ENCODE measurements at regions not wholly inside any gene's neighbourhood (a gene's known extent, or its start where the extent isn't known, plus 50 kb on each side); places are given as distances from the start of the nearest gene placed in this dataset.
A peak's percentile ranks its signal among the peaks of the same experiment; 100 is the strongest.

GRCh38 chr11:31966846-31967245 is 124.0 kb upstream of the RCN1 start:
- DNase-seq (ENCODE audit: low spot score), result no peak
- in situ Hi-C loops (cut with MboI; ENCODE audit: low pct_unique_long_range_greater_than_20kb, low sequenced_read_pairs, unreplicated experiment), result no loop called here
- TF ChIP-seq CTCF (IDR thresholded peaks at IDR 0.05; ENCODE audit: extremely low read depth, insufficient read depth, missing control alignments), result no peak

GRCh38 chr11:31964181-31964580 is 126.7 kb upstream of the RCN1 start:
- no peak for TF ChIP-seq CTCF (IDR thresholded peaks at IDR 0.05; ENCODE audit: extremely low read depth, insufficient read depth, missing control alignments)
- no peak for DNase-seq (ENCODE audit: low spot score)
- in situ Hi-C loops (cut with MboI; ENCODE audit: low pct_unique_long_range_greater_than_20kb, low sequenced_read_pairs, unreplicated experiment), result no loop called here

- no peak for DNase-seq (ENCODE audit: low spot score)
- in situ Hi-C loops (cut with MboI; ENCODE audit: low pct_unique_long_range_greater_than_20kb, low sequenced_read_pairs, unreplicated experiment), result no loop called here
- TF ChIP-seq CTCF (IDR thresholded peaks at IDR 0.05; ENCODE audit: extremely low read depth, insufficient read depth, missing control alignments), result no peak
Observed at GRCh38 chr11:31960126-31960525, 130.7 kb upstream of the RCN1 start.

GRCh38 chr11:31959716-31960115 is 131.2 kb upstream of the RCN1 start:
- in situ Hi-C loops (cut with MboI; ENCODE audit: low pct_unique_long_range_greater_than_20kb, low sequenced_read_pairs, unreplicated experiment), result no loop called here
- no peak for DNase-seq (ENCODE audit: low spot score)

GRCh38 chr11:31958076-31958735 is 132.7 kb upstream of the RCN1 start:
- in situ Hi-C loops (cut with MboI; ENCODE audit: low pct_unique_long_range_greater_than_20kb, low sequenced_read_pairs, unreplicated experiment), result no loop called here
- TF ChIP-seq CTCF (IDR thresholded peaks at IDR 0.05; ENCODE audit: extremely low read depth, insufficient read depth, missing control alignments), result peak; percentile 91
- peak; percentile 73 for DNase-seq (ENCODE audit: low spot score)

More at GRCh38 chr11:31959716-31960115, 131.2 kb upstream of the RCN1 start:
- TF ChIP-seq CTCF (IDR thresholded peaks at IDR 0.05; ENCODE audit: extremely low read depth, insufficient read depth, missing control alignments), result no peak

GRCh38 chr11:31957674-31958073 is 133.2 kb upstream of the RCN1 start:
- no peak for DNase-seq (ENCODE audit: low spot score)
- in situ Hi-C loops (cut with MboI; ENCODE audit: low pct_unique_long_range_greater_than_20kb, low sequenced_read_pairs, unreplicated experiment), result no loop called here
- TF ChIP-seq CTCF (IDR thresholded peaks at IDR 0.05; ENCODE audit: extremely low read depth, insufficient read depth, missing control alignments), result no peak
